Stomach (tissue), 8 donors: ENCODE measurements at regions not wholly inside any gene's neighbourhood (a gene's known extent, or its start where the extent isn't known, plus 50 kb on each side); places are given as distances from the start of the nearest gene placed in this dataset.

Experiments
- DNase-seq, 2 donors: peaks; one replicate each; pipeline versions ENCODE4 v3.0.0 to v3.0.0-alpha.2; 2013 to 2019
- H3K27ac ChIP-seq, 5 donors: fragments of 200-600 bp in 4 of 5; sonication (generic) in 4 of 5; one replicate each; pipeline ENCODE4 v1.5.1; 2013 to 2019; ENCODE audit warnings: mild to moderate bottlenecking in 1 of 5, moderate library complexity in 1 of 5
- H3K27me3 ChIP-seq, 3 donors: fragments of 200-600 bp; sonication (generic); one replicate each; pipeline ENCODE4 v1.5.1; 2017 to 2019; ENCODE audit warnings: mixed run types in 1 of 3
- H3K36me3 ChIP-seq, 4 donors: fragments of 200-600 bp; sonication (generic); 1 replicate in 3 of 4; 2 replicates in 1 of 4; pipeline ENCODE4 v1.5.1; 2016 to 2019
- H3K4me1 ChIP-seq, 4 donors: fragments of 200-600 bp; sonication (generic); one replicate each; pipeline ENCODE4 v1.5.1; 2016 to 2019
- H3K4me3 ChIP-seq, 4 donors: fragments of 200-600 bp; sonication (generic) in 3 of 4; one replicate each; pipeline ENCODE4 v1.5.1; 2016 to 2019; ENCODE audit warnings: mild to moderate bottlenecking in 1 of 4
- H3K9me3 ChIP-seq, 4 donors: fragments of 200-600 bp; sonication (generic); one replicate each; pipeline ENCODE4 v1.5.1; 2016 to 2019
- CTCF ChIP-seq, 7 experiments: fragments of 450-650 bp in 4 of 7; fragments of 200-600 bp in 3 of 7; sonication (generic) in 3 of 7; IDR thresholded peaks; one replicate each; pipeline ENCODE4 v1.5.1; 2016 to 2019; ENCODE audit warnings: antibody characterized with exemption in 7 of 7, control low read depth in 2 of 7, mild to moderate bottlenecking in 1 of 7
- EP300 ChIP-seq: sonication (generic); formaldehyde crosslinking; IDR thresholded peaks from one replicate; pipeline ENCODE4 v1.6.1; 2017; ENCODE audit warnings: antibody characterized with exemption
- POLR2A ChIP-seq, 4 donors: fragments of 450-650 bp; IDR thresholded peaks; one replicate each; pipeline ENCODE4 v1.6.1; 2016; ENCODE audit warnings: antibody characterized with exemption in 4 of 4, control low read depth in 2 of 4, mild to moderate bottlenecking in 1 of 4, moderate library complexity in 1 of 4
- POLR2AphosphoS5 ChIP-seq, 3 donors: sonication (generic); formaldehyde crosslinking; IDR thresholded peaks; one replicate each; pipeline ENCODE4 v1.6.1; 2016; ENCODE audit warnings: antibody characterized with exemption in 3 of 3
- WGBS, 5 donors: extraction: QIAGEN DNeasy Blood & Tissue Kit in 3 of 5; methylation state at CpG; one replicate each; pipeline versions ENCODE4 v1.1.5 to v1.1.7; 2013 to 2018; 5-methylcytosine and 5-hydroxymethylcytosine counted together
- intact Hi-C: fragments of 100-400 bp; cut with DNase I; formaldehyde crosslinking; loops from one replicate; pipeline ENCODE4 v1.15.1; 2023; ENCODE audit warnings: low total_unique reads
- donor health status: healthy with polysubstance abuse.
- donor health status: Bipolar disorder and iron deficiency.
- donor health status: healthy.

- 80 to 95% (median 90%) methylated on average over 1 of the region's 1 CpG for WGBS, 5 donors
- Histone ChIP-seq H3K27me3 (no peaks in the 10 kb centered on the region), H3K27ac (no peak overlapping the region), H3K36me3 (no peaks in the 10 kb centered on the region), H3K9me3 (no peaks in the 10 kb centered on the region), H3K4me1 (peaks cover 0 to 10% (median 0%) of the 10 kb centered on the region in 4 donors), H3K4me3 (no peak overlapping the region)
- TF ChIP-seq POLR2A (IDR thresholded peaks at IDR 0.05) (no peak), POLR2AphosphoS5 (IDR thresholded peaks at IDR 0.05) (no peak), CTCF (IDR thresholded peaks at IDR 0.05) (no peak), EP300 (no peak)
- intact Hi-C loops, result no loop called here
- no peak for DNase-seq
These were observed 111.9 kb upstream of the COL5A2 start for GRCh38 chr2:189291460-189291859.

- TF ChIP-seq CTCF (IDR thresholded peaks at IDR 0.05) (no peak), EP300 (no peak), POLR2AphosphoS5 (IDR thresholded peaks at IDR 0.05) (no peak), POLR2A (IDR thresholded peaks at IDR 0.05) (no peak)
- no peaks in the 10 kb centered on the region for H3K9me3 ChIP-seq
- WGBS, 5 donors, result 77 to 91% (median 89%) methylated on average over 3 of the region's 3 CpGs
- H3K27ac ChIP-seq, result no peak overlapping the region
- peaks cover 0 to 1% (median 0%) of the 10 kb centered on the region in 4 donors for H3K4me1 ChIP-seq
- intact Hi-C loops, result no loop called here
- H3K4me3 ChIP-seq, result no peak overlapping the region
- H3K36me3 ChIP-seq, result no peaks in the 10 kb centered on the region
- DNase-seq, result no peak
- no peaks in the 10 kb centered on the region for H3K27me3 ChIP-seq
These were observed 113.6 kb upstream of the COL5A2 start for GRCh38 chr2:189293164-189293563.

GRCh38 chr2:189297446-189297845, 117.9 kb upstream of the COL5A2 start:
- no peaks in the 10 kb centered on the region for H3K36me3 ChIP-seq
- no peaks in the 10 kb centered on the region for H3K4me1 ChIP-seq
- H3K27me3 ChIP-seq, result no peaks in the 10 kb centered on the region
- intact Hi-C loops, result no loop called here
- TF ChIP-seq POLR2AphosphoS5 (IDR thresholded peaks at IDR 0.05) (no peak), EP300 (no peak), POLR2A (IDR thresholded peaks at IDR 0.05) (no peak), CTCF (IDR thresholded peaks at IDR 0.05) (no peak)
- no peak overlapping the region for H3K27ac ChIP-seq
- H3K9me3 ChIP-seq, result no peaks in the 10 kb centered on the region
- H3K4me3 ChIP-seq, result no peak overlapping the region
- no peak for DNase-seq

GRCh38 chr2:189298038-189298437, 118.5 kb upstream of the COL5A2 start:
- Histone ChIP-seq H3K4me1 (no peaks in the 10 kb centered on the region), H3K27me3 (no peaks in the 10 kb centered on the region), H3K9me3 (no peaks in the 10 kb centered on the region), H3K36me3 (no peaks in the 10 kb centered on the region), H3K4me3 (no peak overlapping the region), H3K27ac (no peak overlapping the region)
- intact Hi-C loops, result no loop called here
- 48 to 85% (median 67%) methylated on average over 1 of the region's 1 CpG for WGBS, 5 donors
- DNase-seq, result no peak
- TF ChIP-seq CTCF (IDR thresholded peaks at IDR 0.05) (no peak), POLR2A (IDR thresholded peaks at IDR 0.05) (no peak), POLR2AphosphoS5 (IDR thresholded peaks at IDR 0.05) (no peak), EP300 (no peak)
